ENCODE measurements at regions not wholly inside any gene's neighbourhood (a gene's known extent, or its start where the extent isn't known, plus 50 kb on each side); places are given as distances from the start of the nearest gene placed in this dataset.

- TF ChIP-seq CTCF (IDR thresholded peaks at IDR 0.05; ENCODE audit: extremely low read depth, insufficient read depth, missing control alignments), result no peak
- no peak for DNase-seq (ENCODE audit: low spot score)
- in situ Hi-C loops (cut with MboI; ENCODE audit: low pct_unique_long_range_greater_than_20kb, low sequenced_read_pairs, unreplicated experiment), result no loop called here
Measured at GRCh38 chr3:127139601-127140500, 53.1 kb upstream of the PRR23E start.

- TF ChIP-seq CTCF (IDR thresholded peaks at IDR 0.05; ENCODE audit: extremely low read depth, insufficient read depth, missing control alignments), result no peak
- in situ Hi-C loops (cut with MboI; ENCODE audit: low pct_unique_long_range_greater_than_20kb, low sequenced_read_pairs, unreplicated experiment), result no loop called here
- DNase-seq (ENCODE audit: low spot score), result no peak
Measured at GRCh38 chr3:127140501-127141460, 52.1 kb upstream of the PRR23E start.

- in situ Hi-C loops (cut with MboI; ENCODE audit: low pct_unique_long_range_greater_than_20kb, low sequenced_read_pairs, unreplicated experiment), result no loop called here
- no peak for DNase-seq (ENCODE audit: low spot score)
- no peak for TF ChIP-seq CTCF (IDR thresholded peaks at IDR 0.05; ENCODE audit: extremely low read depth, insufficient read depth, missing control alignments)
Measured at GRCh38 chr3:127141921-127142730, 50.8 kb upstream of the PRR23E start.

Measured in GM13977 (cell line).